ENCODE measurements at regions not wholly inside any gene's neighbourhood (a gene's known extent, or its start where the extent isn't known, plus 50 kb on each side); places are given as distances from the start of the nearest gene placed in this dataset.

GRCh38 chr16:86287664-86288201 lies 222.6 kb upstream of the FOXF1 start:
- DNase-seq = no peak

DNA sequence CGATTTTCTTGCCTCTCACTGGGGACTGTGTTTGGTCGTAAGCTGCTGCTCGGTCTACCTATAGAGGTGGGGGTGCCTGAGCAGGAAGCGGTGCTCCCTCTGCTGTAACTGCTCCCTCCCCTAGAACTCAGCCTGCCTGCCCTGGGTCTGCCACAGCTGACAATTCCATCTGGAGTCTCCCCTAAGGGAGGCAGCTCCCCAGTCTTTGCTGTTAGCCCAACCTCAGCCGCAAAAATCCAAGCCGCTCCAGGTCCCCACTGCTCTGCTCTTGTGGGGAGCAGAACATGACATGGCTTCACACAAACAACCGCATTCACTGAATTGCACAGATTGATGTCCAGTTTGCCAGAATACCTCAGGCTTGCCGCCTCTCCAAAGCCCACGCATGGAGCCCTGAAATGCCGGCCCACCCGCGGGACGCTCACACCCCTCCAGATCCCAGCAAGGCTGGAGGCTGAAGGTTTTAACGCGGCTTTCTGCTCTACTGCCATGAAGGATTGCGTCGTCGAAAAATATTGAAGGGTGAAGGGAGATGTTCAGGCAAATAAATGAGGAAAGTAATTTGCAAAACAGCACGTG lies 221.5 kb upstream of the FOXF1 start:
- DNase-seq = no peak

- no peak for DNase-seq
Observed at GRCh38 chr16:86289304-86289703, 221.0 kb upstream of the FOXF1 start.

GRCh38 chr16:86289907-86290306 lies 220.4 kb upstream of the FOXF1 start:
- DNase-seq = no peak

- DNase-seq = no peak
Observed at GRCh38 chr16:86291491-86291890, 218.8 kb upstream of the FOXF1 start.

DNA sequence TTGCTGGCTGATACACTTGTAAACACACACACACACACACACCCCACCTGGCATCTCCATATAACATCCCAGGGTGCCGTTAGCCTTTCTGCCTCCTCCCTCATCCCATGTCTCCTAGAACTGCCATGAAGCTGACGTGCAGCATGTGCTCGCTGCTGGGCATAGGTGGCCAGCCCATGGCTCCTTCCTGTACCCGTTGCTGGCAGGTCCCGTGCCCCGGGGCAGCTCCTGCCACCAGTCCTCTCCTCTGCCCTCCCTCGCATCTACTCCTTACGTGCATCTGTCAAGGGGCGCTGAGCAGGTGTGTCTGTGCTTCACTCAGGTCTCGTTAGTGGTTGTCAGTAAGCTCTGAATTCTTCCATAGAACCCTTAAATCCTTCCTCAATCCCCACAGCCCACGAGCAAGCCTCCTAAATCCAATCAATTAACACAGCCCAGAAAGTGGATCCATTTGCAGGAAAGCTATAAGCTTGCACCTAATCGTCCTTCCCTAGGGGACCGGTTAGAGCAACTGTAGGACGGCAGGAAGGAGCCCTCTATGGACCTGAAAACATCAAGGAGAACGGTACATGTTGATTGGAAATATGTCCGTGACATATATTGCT lies 218.1 kb upstream of the FOXF1 start:
- no peak for DNase-seq

DNA sequence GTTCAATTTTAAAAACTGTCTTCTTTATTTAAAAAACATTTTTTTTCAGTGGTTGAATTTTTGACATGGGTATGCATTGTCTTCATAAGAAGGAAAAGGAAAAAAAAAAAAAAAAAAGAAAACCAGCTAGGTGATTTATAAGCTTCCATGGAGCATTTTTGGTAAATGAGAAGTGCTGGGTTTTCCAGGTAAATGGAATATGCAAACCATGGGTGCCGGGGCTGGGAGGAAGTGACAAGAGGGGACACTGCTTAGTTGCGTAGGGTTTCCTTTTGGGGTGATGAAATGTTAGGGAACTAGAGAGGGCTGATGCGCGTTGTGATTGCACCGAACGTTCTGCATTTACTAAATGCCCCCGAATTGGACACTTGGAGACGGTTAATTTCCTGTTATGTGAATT lies 217.4 kb upstream of the FOXF1 start:
- no peak for DNase-seq

GRCh38 chr16:86293906-86294305 lies 216.4 kb upstream of the FOXF1 start:
- DNase-seq = no peak

- DNase-seq = no peak
Observed at GRCh38 chr16:86294535-86295196, 215.7 kb upstream of the FOXF1 start.

DNA sequence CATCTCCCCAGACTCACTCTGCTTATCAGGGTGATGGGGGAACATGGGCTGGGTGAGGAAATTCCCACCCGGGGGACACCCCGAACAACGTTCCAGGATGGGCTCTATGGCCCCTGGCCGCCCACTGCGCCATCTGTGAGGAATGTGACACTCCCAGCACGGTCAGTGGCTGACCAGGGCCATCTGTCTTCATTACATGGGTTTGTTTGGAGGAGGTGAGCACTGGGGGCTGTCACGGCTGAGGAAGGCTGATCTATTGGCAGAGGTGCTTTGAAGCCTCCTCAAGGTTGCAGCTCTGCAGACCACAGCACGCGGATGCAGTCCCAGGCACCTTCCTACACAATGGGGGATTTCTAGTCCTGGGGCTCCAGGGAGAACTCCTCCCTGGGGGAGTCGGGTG lies 214.1 kb upstream of the FOXF1 start:
- DNase-seq = no peak

- no peak for DNase-seq
Observed at GRCh38 chr16:86297391-86297790, 212.9 kb upstream of the FOXF1 start.

- no peak for DNase-seq
Observed at GRCh38 chr16:86297866-86298757, 212.2 kb upstream of the FOXF1 start.

GRCh38 chr16:86298758-86299134 lies 211.6 kb upstream of the FOXF1 start:
- no peak for DNase-seq

DNA sequence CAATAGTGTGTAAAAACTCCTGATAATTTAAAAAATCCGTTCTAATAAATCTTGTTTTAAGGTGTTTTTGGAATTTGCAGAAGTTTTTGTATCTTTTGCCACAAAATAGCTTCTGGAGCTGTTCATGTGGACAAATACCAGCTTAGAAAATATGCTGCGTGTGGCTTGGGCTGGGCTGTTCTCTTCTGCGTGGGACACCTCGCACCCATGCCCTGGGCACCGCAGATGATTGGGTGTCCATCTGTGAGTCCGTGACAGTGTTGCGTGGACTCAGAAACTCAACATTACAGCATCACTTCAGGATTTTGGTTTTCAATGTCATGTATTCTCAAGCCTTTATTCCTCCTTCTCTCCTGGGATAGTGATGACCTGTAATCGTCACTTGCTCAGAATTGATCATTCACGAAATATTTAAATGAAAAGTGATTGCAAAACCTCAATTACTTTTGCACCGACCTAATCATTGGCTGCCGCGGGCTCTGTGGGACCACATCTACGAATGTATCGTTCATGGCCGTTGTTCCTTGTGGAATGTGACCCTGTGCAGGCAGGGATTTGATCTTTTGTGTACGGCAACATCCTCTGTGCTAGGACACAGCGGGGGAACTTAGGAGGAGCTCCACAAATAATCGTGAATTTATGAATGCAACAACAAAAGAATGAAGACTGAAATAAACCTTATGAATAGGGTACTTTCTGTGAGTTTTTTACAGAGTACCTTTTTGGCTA lies 210.3 kb upstream of the FOXF1 start:
- no peak for DNase-seq

- DNase-seq = no peak
Observed at GRCh38 chr16:86300746-86301481, 209.4 kb upstream of the FOXF1 start.

DNA sequence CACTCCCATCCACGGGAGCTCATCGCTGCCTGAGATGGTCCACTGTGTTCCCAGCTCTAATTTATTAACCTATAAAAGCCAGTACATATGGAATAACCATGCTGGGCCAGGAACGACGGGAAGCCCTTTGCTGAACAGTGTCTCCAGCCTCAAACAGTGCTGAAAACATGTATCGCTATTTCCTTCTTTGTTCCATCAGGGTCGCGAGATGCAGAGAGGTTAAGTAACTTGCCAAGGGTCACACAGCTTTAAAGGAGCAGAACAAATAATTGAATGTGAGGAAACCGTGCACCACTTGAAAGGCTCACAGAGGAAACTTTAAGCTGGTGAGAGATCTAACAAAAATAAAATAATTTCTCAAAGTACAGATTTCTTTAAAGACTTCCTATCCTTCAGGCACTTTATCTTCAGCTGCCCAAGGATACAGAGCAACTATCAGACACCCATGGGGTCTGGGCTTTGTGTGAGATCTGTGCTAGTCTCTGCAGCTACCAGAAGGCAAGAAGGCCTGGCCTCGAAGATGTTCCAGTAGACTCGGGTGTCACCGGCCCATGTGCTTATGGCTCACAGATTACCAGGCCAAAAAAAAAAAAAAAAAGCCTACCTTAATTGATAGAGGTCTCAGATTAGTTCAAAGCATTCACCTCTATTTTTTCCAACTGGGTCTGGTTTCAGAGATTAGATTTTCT lies 207.8 kb upstream of the FOXF1 start:
- DNase-seq = no peak

- DNase-seq = no peak
Observed at GRCh38 chr16:86303787-86304678, 206.3 kb upstream of the FOXF1 start.

DNA sequence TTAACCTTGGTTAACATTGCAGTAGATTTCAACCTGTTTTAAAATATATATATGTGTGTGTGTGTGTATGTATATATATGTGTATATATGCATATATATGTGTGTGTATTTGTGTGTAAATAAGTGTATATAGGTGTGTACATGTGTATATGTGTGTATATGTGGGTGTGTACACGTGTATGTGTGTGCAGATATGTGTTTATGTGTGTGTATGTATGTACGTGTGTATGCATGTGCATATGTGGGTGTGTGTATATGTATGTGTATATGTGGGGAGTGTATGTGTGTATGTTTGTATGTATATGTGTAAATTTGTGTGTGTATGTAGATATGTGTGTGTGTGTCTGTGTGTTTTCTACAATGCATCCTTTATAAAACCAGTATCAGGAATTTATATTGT lies 205.5 kb upstream of the FOXF1 start:
- DNase-seq = no peak

- DNase-seq = no peak
Observed at GRCh38 chr16:86305440-86305839, 204.9 kb upstream of the FOXF1 start.

DNA sequence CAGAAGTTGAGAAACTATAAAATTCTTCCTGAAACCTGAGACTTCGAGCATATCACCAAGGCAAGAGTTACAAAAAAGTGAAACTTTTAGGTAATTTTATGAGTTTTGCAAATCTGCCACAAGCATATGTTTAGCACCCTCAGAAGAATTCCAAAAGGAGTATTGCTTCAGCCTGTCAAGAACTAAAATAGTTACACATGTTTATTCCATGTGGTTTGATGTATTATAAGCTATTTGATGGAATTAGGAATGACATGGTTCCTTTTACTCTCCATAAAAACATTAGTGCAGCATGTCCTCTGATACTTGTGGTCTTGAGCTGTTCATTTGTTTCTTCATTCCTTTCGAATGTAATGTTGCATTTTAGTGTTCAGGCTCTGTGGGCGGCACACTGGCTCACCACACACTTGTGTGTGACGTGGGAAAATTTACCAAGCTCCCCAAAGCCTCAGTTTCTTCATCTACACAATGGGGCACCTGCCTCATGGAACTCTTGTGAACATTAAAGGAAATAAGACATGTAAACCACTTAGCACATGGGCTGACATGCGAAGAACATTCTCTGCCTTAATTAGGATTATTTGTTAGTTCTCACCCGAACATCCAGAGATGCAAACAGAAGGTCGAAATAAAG lies 204.2 kb upstream of the FOXF1 start:
- no peak for DNase-seq

Measured in activated CD4-positive, alpha-beta T cell treated with anti-CD3 and anti-CD28 coated beads for 48 hours (primary cell).